GM18517 (cell line): ENCODE measurements at regions not wholly inside any gene's neighbourhood (a gene's known extent, or its start where the extent isn't known, plus 50 kb on each side); places are given as distances from the start of the nearest gene placed in this dataset.

Experiments used
- ATAC-seq: cut with Tn5 transposase; IDR thresholded peaks from one replicate; pipeline ENCODE4 v1.9.1; 2021; ENCODE audit warnings: mild to moderate bottlenecking, moderate library complexity; ENCODE audit not compliant: unreplicated experiment

- no peak for ATAC-seq
Measured at GRCh38 chr5:73395256-73395655, 53.3 kb downstream of the FOXD1 start.

GRCh38 chr5:73394610-73395009 is 54.0 kb downstream of the FOXD1 start:
- no peak for ATAC-seq

- no peak for ATAC-seq
Measured at GRCh38 chr5:73393611-73394489, 54.7 kb downstream of the FOXD1 start.

- ATAC-seq = no peak
Measured at GRCh38 chr5:73392775-73393174, 55.8 kb downstream of the FOXD1 start.

GRCh38 chr5:73391441-73391881 is 57.1 kb downstream of the FOXD1 start:
- no peak for ATAC-seq

- ATAC-seq = no peak
Measured at GRCh38 chr5:73390972-73391371, 57.6 kb downstream of the FOXD1 start.

- no peak for ATAC-seq
Measured at GRCh38 chr5:73388740-73389139, 59.8 kb downstream of the FOXD1 start.

- no peak for ATAC-seq
Measured at GRCh38 chr5:73388306-73388684, 60.3 kb downstream of the FOXD1 start.

- ATAC-seq = peak; percentile 95
Measured at GRCh38 chr5:73387601-73388305, 60.8 kb downstream of the FOXD1 start.

- ATAC-seq = peak; percentile 36
Measured at GRCh38 chr5:73387149-73387591, 61.4 kb downstream of the FOXD1 start.

GRCh38 chr5:73384861-73385260 is 63.7 kb downstream of the FOXD1 start:
- ATAC-seq = no peak

- no peak for ATAC-seq
Measured at GRCh38 chr5:73382401-73382740, 66.2 kb downstream of the FOXD1 start.

- no peak for ATAC-seq
Measured at GRCh38 chr5:73381590-73382400, 66.8 kb downstream of the FOXD1 start.

- ATAC-seq = no peak
Measured at GRCh38 chr5:73380710-73381589, 67.6 kb downstream of the FOXD1 start.

GRCh38 chr5:73380041-73380440 is 68.5 kb downstream of the FOXD1 start:
- ATAC-seq = no peak

GRCh38 chr5:73379435-73379834 is 69.1 kb downstream of the FOXD1 start:
- ATAC-seq = no peak

GRCh38 chr5:73378765-73379164 is 69.8 kb downstream of the FOXD1 start:
- ATAC-seq = no peak

GRCh38 chr5:73378070-73378469 is 70.5 kb downstream of the FOXD1 start:
- ATAC-seq = no peak

GRCh38 chr5:73376618-73377170 is 71.9 kb downstream of the FOXD1 start:
- no peak for ATAC-seq

- no peak for ATAC-seq
Measured at GRCh38 chr5:73375949-73376348, 72.6 kb downstream of the FOXD1 start.
